H1 (cell line): ENCODE measurements at regions not wholly inside any gene's neighbourhood (a gene's known extent, or its start where the extent isn't known, plus 50 kb on each side); places are given as distances from the start of the nearest gene placed in this dataset.

Source experiments
- CTCF ChIA-PET: fragments of 300-600 bp; sonication (Branson Sonifier 250); formaldehyde crosslinking; loops from one replicate; lab custom pipeline; 2021; ENCODE audit not compliant: partially characterized antibody; lab: Charles Lee
- POLR2A ChIA-PET: fragments of 300-600 bp; sonication (Branson Sonifier 250); formaldehyde crosslinking; loops from one replicate; lab custom pipeline; 2021; ENCODE audit warnings: inconsistent platforms; ENCODE audit not compliant: partially characterized antibody; lab: Charles Lee
- DNase-seq, 2 experiments: peaks; one replicate each; pipeline versions ENCODE4 v3.0.0 to v3.0.0-alpha.2; 2010 to 2022; ENCODE audit warnings: low spot score in 2 of 2, low read depth in 1 of 2, mixed read lengths in 1 of 2
- FAIRE-seq: peaks from 2 replicates; lab custom pipeline; 2011; peaks lifted over from hg19 to GRCh38; lab: Jason Lieb, UNC
- H2AFZ ChIP-seq: 2 replicates; pipeline ENCODE4 v1.8.1; 2012; ENCODE audit warnings: low read length, inconsistent platforms
- H2AK5ac ChIP-seq: 2 replicates; pipeline ENCODE4 v1.6.1; 2013; ENCODE audit warnings: low read depth, low read length
- H2BK120ac ChIP-seq: replicated peaks from 2 replicates; pipeline ENCODE3; 2013; ENCODE audit warnings: low read depth, low read length, inconsistent platforms
- H2BK12ac ChIP-seq: 2 replicates; pipeline ENCODE4 v1.6.1; 2013; ENCODE audit warnings: low read depth, low read length
- H2BK15ac ChIP-seq: 2 replicates; pipeline ENCODE4 v1.6.1; 2013; ENCODE audit warnings: low read length
- H2BK20ac ChIP-seq: 2 replicates; pipeline ENCODE4 v1.6.1; 2013; ENCODE audit warnings: low read length
- H2BK5ac ChIP-seq: 2 replicates; pipeline ENCODE4 v1.6.1; 2013; ENCODE audit warnings: low read depth, low read length
- H3K14ac ChIP-seq: 2 replicates; pipeline ENCODE4 v1.6.1; 2013; ENCODE audit warnings: inconsistent platforms; ENCODE audit not compliant: insufficient read length
- H3K18ac ChIP-seq: 2 replicates; pipeline ENCODE4 v1.6.1; 2013; ENCODE audit warnings: low read length; ENCODE audit errors: extremely low read depth
- H3K23ac ChIP-seq: 2 replicates; pipeline ENCODE4 v1.6.1; 2013; ENCODE audit warnings: inconsistent platforms; ENCODE audit not compliant: insufficient read length
- H3K23me2 ChIP-seq: 2 replicates; pipeline ENCODE4 v1.6.1; 2013; ENCODE audit warnings: low read depth, low read length
- H3K27ac ChIP-seq: 2 replicates; pipeline ENCODE4 v1.6.1; 2011; ENCODE audit warnings: low read depth, low read length, inconsistent platforms
- H3K27me3 ChIP-seq, 4 experiments: replicated peaks in 1 of 4; 1 replicate in 1 of 4; 2 replicates in 3 of 4; pipeline versions ENCODE4 v1.6.1 to v1.8.1; 2011 to 2013; ENCODE audit warnings: low read length in 3 of 4, mild to moderate bottlenecking in 3 of 4, inconsistent platforms in 2 of 4, mixed read lengths in 2 of 4, moderate library complexity in 1 of 4; ENCODE audit not compliant: control insufficient read depth in 3 of 4, insufficient read depth in 3 of 4; ENCODE audit errors: extremely low read depth in 1 of 4
- H3K36me3 ChIP-seq, 4 experiments: 2 replicates each; pipeline versions ENCODE4 v1.6.1 to v1.8.1; 2011 to 2013; ENCODE audit warnings: mild to moderate bottlenecking in 4 of 4, low read length in 3 of 4, moderate library complexity in 2 of 4, control low read depth in 1 of 4, inconsistent platforms in 1 of 4; ENCODE audit not compliant: insufficient read depth in 4 of 4, control insufficient read depth in 2 of 4
- H3K4ac ChIP-seq: replicated peaks from 2 replicates; pipeline ENCODE3; 2013; ENCODE audit warnings: low read length, low read depth, mixed read lengths, inconsistent platforms; ENCODE audit not compliant: insufficient read length
- H3K4me1 ChIP-seq, 4 experiments: replicated peaks in 1 of 4; 1 replicate in 1 of 4; 2 replicates in 3 of 4; pipeline versions ENCODE4 v1.6.1 to v1.8.1; 2011 to 2013; ENCODE audit warnings: low read length in 3 of 4, inconsistent platforms in 2 of 4, mixed read lengths in 1 of 4; ENCODE audit not compliant: insufficient read depth in 4 of 4, control insufficient read depth in 3 of 4
- H3K4me2 ChIP-seq, 2 experiments: 2 replicates each; pipeline versions ENCODE4 v1.6.1 to v1.8.1; 2011 to 2013; ENCODE audit warnings: low read depth in 2 of 2, low read length in 2 of 2, control low read depth in 1 of 2, inconsistent platforms in 1 of 2, mild to moderate bottlenecking in 1 of 2; ENCODE audit not compliant: insufficient read depth in 1 of 2
- H3K4me3 ChIP-seq, 4 experiments: fragments of 200-600, 300-600 bp in 1 of 4; sonication (generic), shearing (Covaris generic), sonication (Bioruptor Twin) in 1 of 4; 2 replicates each; pipeline versions ENCODE4 v1.5.1 to v1.8.1; 2011 to 2016; ENCODE audit warnings: low read length in 4 of 4, low read depth in 3 of 4, control low read depth in 2 of 4, inconsistent platforms in 2 of 4, mild to moderate bottlenecking in 2 of 4, mixed read lengths in 1 of 4, moderate library complexity in 1 of 4; ENCODE audit not compliant: insufficient read depth in 2 of 4; ENCODE audit errors: extremely low read depth in 1 of 4
- H3K56ac ChIP-seq: replicated peaks from 2 replicates; pipeline ENCODE3; 2013; ENCODE audit warnings: low read depth, mild to moderate bottlenecking, mixed read lengths, low read length, inconsistent platforms; ENCODE audit not compliant: insufficient read length
- H3K79me1 ChIP-seq: 2 replicates; pipeline ENCODE4 v1.6.1; 2013; ENCODE audit warnings: low read depth, low read length, control low read depth
- H3K79me2 ChIP-seq, 2 experiments: 2 replicates each; pipeline versions ENCODE4 v1.6.1 to v1.8.1; 2012 to 2013; ENCODE audit warnings: low read length in 2 of 2, mild to moderate bottlenecking in 2 of 2, inconsistent platforms in 1 of 2; ENCODE audit not compliant: insufficient read depth in 2 of 2, control insufficient read depth in 1 of 2
- H3K9ac ChIP-seq, 4 experiments: replicated peaks in 1 of 4; 1 replicate in 1 of 4; 2 replicates in 3 of 4; pipeline versions ENCODE4 v1.6.1 to v1.8.1; 2011 to 2013; ENCODE audit warnings: low read depth in 3 of 4, low read length in 3 of 4, control low read depth in 2 of 4, mild to moderate bottlenecking in 2 of 4, moderate library complexity in 2 of 4, inconsistent platforms in 1 of 4; ENCODE audit errors: extremely low read depth in 1 of 4
- H3K9me3 ChIP-seq, 2 experiments: 2 replicates each; pipeline versions ENCODE4 v1.6.1 to v1.8.1; 2012 to 2013; ENCODE audit warnings: mild to moderate bottlenecking in 2 of 2, moderate library complexity in 2 of 2, control low read depth in 1 of 2, inconsistent platforms in 1 of 2, low read depth in 1 of 2, low read length in 1 of 2, mixed read lengths in 1 of 2; ENCODE audit not compliant: insufficient read depth in 2 of 2
- H4K20me1 ChIP-seq, 2 experiments: replicated peaks in 1 of 2; 2 replicates each; pipeline versions ENCODE3 to v1.8.1; 2011 to 2013; ENCODE audit warnings: inconsistent platforms in 2 of 2, low read length in 2 of 2, mild to moderate bottlenecking in 1 of 2; ENCODE audit not compliant: insufficient read depth in 2 of 2, control insufficient read depth in 1 of 2
- H4K5ac ChIP-seq: 2 replicates; pipeline ENCODE4 v1.6.1; 2013; ENCODE audit warnings: low read length, low read depth, mixed read lengths, inconsistent platforms; ENCODE audit not compliant: insufficient read length
- H4K8ac ChIP-seq: 2 replicates; pipeline ENCODE4 v1.8.0; 2013; ENCODE audit warnings: mild to moderate bottlenecking, moderate library complexity, low read length, inconsistent platforms; ENCODE audit not compliant: insufficient read depth; ENCODE audit errors: extremely low read depth
- H4K91ac ChIP-seq: replicated peaks from 2 replicates; pipeline ENCODE3; 2013; ENCODE audit warnings: low read length, mixed read lengths, inconsistent platforms; ENCODE audit not compliant: insufficient read length
- CBX8 ChIP-seq: fragments of 300-800, 300-1000 bp; sonication (generic); IDR thresholded peaks from 2 replicates; pipeline ENCODE4 v1.7.1; 2016; ENCODE audit warnings: low read depth, low read length, borderline replicate concordance
- CHD1 ChIP-seq: IDR thresholded peaks from 2 replicates; pipeline ENCODE4 v1.6.1; 2012; ENCODE audit warnings: low read depth, low read length, improper control_type of control experiment
- KDM4A ChIP-seq: IDR thresholded peaks from one replicate; pipeline ENCODE4 v1.7.1; 2012; ENCODE audit warnings: low read depth, mild to moderate bottlenecking, moderate library complexity, low read length, inconsistent platforms; ENCODE audit not compliant: severe bottlenecking
- MAFK ChIP-seq: IDR thresholded peaks from 2 replicates; pipeline ENCODE4 v1.6.1; 2012; ENCODE audit warnings: low read depth, mild to moderate bottlenecking, improper control_type of control experiment, low read length
- SIRT6 ChIP-seq: IDR thresholded peaks from one replicate; pipeline ENCODE4 v1.7.1; 2012; ENCODE audit warnings: low read length, inconsistent platforms
- SRF ChIP-seq: IDR thresholded peaks from 2 replicates; pipeline ENCODE4 v1.6.1; 2011; ENCODE audit warnings: mild to moderate bottlenecking, low read depth, low read length, moderate library complexity
- TCF12 ChIP-seq: IDR thresholded peaks from 2 replicates; pipeline ENCODE4 v1.6.1; 2011; ENCODE audit warnings: low read depth, mild to moderate bottlenecking, low read length
- WGBS, 2 experiments: shearing (Covaris generic) in 1 of 2; methylation state at CpG; one replicate each; pipeline versions ENCODE4 v1.1.6 to v1.1.7; 2013 to 2015; ENCODE audit warnings: low lambda C conversion rate in 2 of 2, mixed read lengths in 2 of 2, inconsistent platforms in 1 of 2, low coverage in 1 of 2, missing lambda C conversion rate in 1 of 2; ENCODE audit not compliant: insufficient replicate concordance in 2 of 2, insufficient coverage in 1 of 2, insufficient read length in 1 of 2; ENCODE audit errors: extremely low coverage in 1 of 2, missing lambda C conversion rate in 1 of 2; 5-methylcytosine and 5-hydroxymethylcytosine counted together
- TF ChIP-seq, protein P1 (sequence below), 3 experiments: IDR thresholded peaks; 1 replicate in 2 of 3; 2 replicates in 1 of 3; pipeline versions ENCODE4 v1.5.1 to v1.6.1; 2011; ENCODE audit warnings: low read length in 3 of 3, mild to moderate bottlenecking in 3 of 3, inconsistent platforms in 2 of 3, low read depth in 1 of 3, moderate library complexity in 1 of 3; ENCODE audit not compliant: insufficient read depth in 1 of 3; ENCODE audit errors: control extremely low read depth in 1 of 3

DNA sequence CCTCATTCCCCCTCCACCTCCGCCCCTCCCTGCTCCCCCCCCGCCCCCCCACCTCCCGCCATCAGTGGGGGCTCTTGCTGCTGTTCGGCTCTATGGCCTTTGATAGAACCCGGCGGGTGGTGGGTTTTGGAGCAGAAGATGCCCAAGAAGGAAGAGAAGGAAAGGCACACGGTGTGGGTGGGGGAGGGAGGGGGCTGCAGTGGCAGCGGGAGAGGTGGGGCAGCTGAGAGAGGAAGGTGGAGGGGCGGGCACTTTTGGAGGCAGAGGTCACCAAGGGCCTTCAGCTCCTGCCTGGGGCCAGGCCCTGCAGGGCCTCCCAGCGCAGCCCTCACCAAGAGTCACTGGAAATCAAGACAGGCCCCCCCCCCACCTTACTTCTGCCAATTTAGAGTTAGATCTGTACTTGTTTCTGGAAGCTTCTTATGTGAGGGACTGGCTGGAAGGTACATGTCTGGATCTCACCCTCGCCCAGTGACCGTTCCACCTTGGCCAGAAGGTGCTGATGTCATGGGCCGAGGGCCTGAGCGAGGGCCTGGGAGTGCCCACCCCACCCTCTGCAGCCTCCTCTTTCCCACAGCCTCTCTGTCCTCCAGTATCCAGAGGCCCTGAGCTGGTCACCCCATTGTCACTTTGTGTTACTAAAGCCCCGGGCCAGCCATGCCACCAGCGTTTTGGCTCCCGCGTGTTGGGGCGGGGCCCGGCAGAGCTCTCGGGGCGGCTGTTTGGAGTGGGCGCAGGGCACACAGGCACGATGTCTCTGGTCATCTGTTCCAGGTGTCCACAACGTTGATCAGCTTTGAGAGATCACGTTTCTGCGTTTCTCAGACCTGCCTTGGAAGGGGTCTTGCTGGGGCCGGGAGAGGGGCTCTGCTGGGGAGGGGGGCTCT is 153.9 kb downstream of the KIF26A start:
- peak overlapping the region; percentile 12; the same call in 1 of the 2 replicates for H4K8ac ChIP-seq
- peak overlapping the region; percentile 48 for H3K56ac ChIP-seq
- CTCF ChIA-PET: interaction anchor here (0.5 to 3.0 kb wide), 6 partner anchors 10 to 429 kb away, joined by 3 to 9 read pairs (median 3); no protein-coding TSS in a partner anchor
- no peaks in the 10 kb centered on the region for H3K79me1 ChIP-seq
- H3K36me3 ChIP-seq: no peaks in the 10 kb centered on the region
- H2BK20ac ChIP-seq: peak overlapping the region; percentile 99; the same call in 1 of the 2 replicates
- no peaks in the 10 kb centered on the region; a peak in 1 of 7 replicates for H3K27me3 ChIP-seq
- no peaks in the 10 kb centered on the region for H3K79me2 ChIP-seq
- no peaks in the 10 kb centered on the region for H3K9me3 ChIP-seq
- H2BK5ac ChIP-seq: peak overlapping the region; percentile 97; the same call in 1 of the 2 replicates
- 74% methylated on average over 18 of the region's 28 CpGs; no CpG with 5 or more reads in 1 of the 2 experiments for WGBS, 2 experiments
- peak overlapping the region; percentile 99 for H2BK120ac ChIP-seq
- H3K9ac ChIP-seq: no peak overlapping the region
- no peak overlapping the region for H3K27ac ChIP-seq
- no peak overlapping the region for H2BK15ac ChIP-seq
- peak overlapping the region in 1 of 2 experiments; percentile 40; a peak in 1 of 4 replicates for H3K4me2 ChIP-seq
- POLR2A ChIA-PET: interaction anchor here (0.7 to 1.4 kb wide), 3 partner anchors 8 to 76 kb away, joined by 3 to 4 read pairs (median 3); no protein-coding TSS in a partner anchor
- no peaks in the 10 kb centered on the region for H4K20me1 ChIP-seq
- no peak overlapping the region for H3K14ac ChIP-seq
- no peak for DNase-seq
- H3K23ac ChIP-seq: no peak overlapping the region
- H3K4ac ChIP-seq: peak overlapping the region; percentile 92
- H4K5ac ChIP-seq: no peak overlapping the region
- peak overlapping the region; percentile 78 for H3K18ac ChIP-seq
- H2BK12ac ChIP-seq: peak overlapping the region; percentile 60; the same call in 1 of the 2 replicates
- peak overlapping the region; percentile 39; the same call in 1 of the 2 replicates for H2AK5ac ChIP-seq
- H3K23me2 ChIP-seq: 0 out of 2 replicates have a peak, but pooled peaks cover 3% of the 10 kb centered on the region
- H3K4me3 ChIP-seq: no peak overlapping the region
- H2AFZ ChIP-seq: no peak overlapping the region
- FAIRE-seq: no peak
- peak overlapping the region; percentile 96 for H4K91ac ChIP-seq
- H3K4me1 ChIP-seq: peaks cover 3 to 31% (median 25%) of the 10 kb centered on the region in 4 experiments
- no peak for TF ChIP-seq MAFK
- TF ChIP-seq SRF: no peak
- TF ChIP-seq CBX8: no peak
- TF ChIP-seq SIRT6: no peak
- TF ChIP-seq, protein P1, sequence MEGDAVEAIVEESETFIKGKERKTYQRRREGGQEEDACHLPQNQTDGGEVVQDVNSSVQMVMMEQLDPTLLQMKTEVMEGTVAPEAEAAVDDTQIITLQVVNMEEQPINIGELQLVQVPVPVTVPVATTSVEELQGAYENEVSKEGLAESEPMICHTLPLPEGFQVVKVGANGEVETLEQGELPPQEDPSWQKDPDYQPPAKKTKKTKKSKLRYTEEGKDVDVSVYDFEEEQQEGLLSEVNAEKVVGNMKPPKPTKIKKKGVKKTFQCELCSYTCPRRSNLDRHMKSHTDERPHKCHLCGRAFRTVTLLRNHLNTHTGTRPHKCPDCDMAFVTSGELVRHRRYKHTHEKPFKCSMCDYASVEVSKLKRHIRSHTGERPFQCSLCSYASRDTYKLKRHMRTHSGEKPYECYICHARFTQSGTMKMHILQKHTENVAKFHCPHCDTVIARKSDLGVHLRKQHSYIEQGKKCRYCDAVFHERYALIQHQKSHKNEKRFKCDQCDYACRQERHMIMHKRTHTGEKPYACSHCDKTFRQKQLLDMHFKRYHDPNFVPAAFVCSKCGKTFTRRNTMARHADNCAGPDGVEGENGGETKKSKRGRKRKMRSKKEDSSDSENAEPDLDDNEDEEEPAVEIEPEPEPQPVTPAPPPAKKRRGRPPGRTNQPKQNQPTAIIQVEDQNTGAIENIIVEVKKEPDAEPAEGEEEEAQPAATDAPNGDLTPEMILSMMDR (IDR thresholded peaks at IDR 0.05; ENCODE audit: control extremely low read depth in 1 of 3, insufficient read depth in 1 of 3, low read depth in 1 of 3, low read length in 3 of 3): no peak
- TF ChIP-seq CHD1: no peak
- TF ChIP-seq KDM4A: no peak
- TF ChIP-seq TCF12: no peak
